HCT116 (cell line): ENCODE measurements at regions not wholly inside any gene's neighbourhood (a gene's known extent, or its start where the extent isn't known, plus 50 kb on each side); places are given as distances from the start of the nearest gene placed in this dataset.

Source experiments
- CEBPB ChIP-seq: IDR thresholded peaks from 2 replicates; pipeline ENCODE4 v1.6.1; 2012; ENCODE audit warnings: low read depth
- CTCF ChIP-seq, 3 experiments: fragments of 200-600 bp in 1 of 3; sonication (generic) in 1 of 3; IDR thresholded peaks in 2 of 3; conservative IDR thresholded peaks in 1 of 3; 2 replicates each; pipeline ENCODE4 v1.5.1; 2012 to 2017; ENCODE audit warnings: low read depth in 2 of 3, low read length in 2 of 3, antibody characterized with exemption in 1 of 3, borderline replicate concordance in 1 of 3, control low read depth in 1 of 3, mild to moderate bottlenecking in 1 of 3, mixed read lengths in 1 of 3, mixed run types in 1 of 3, moderate library complexity in 1 of 3; ENCODE audit not compliant: insufficient read depth in 1 of 3
- EZH2 ChIP-seq: fragments of 200-600 bp; sonication (generic); IDR thresholded peaks from 2 replicates; pipeline ENCODE4 v1.6.1; 2017; ENCODE audit warnings: antibody characterized with exemption, mixed run types
- MAX ChIP-seq: IDR thresholded peaks from 2 replicates; pipeline ENCODE4 v1.6.1; 2012
- POLR2A ChIP-seq: IDR thresholded peaks from 2 replicates; pipeline ENCODE4 v1.7.0; 2011; ENCODE audit warnings: borderline replicate concordance; ENCODE audit not compliant: insufficient read depth, insufficient read length; ENCODE audit errors: extremely low read depth
- RAD21 ChIP-seq: IDR thresholded peaks from 2 replicates; pipeline ENCODE4 v1.6.1; 2012; ENCODE audit warnings: low read depth, mild to moderate bottlenecking
- YY1 ChIP-seq: IDR thresholded peaks from 2 replicates; pipeline ENCODE4 v1.6.1; 2011; ENCODE audit warnings: low read length, low read depth, moderate library complexity, mild to moderate bottlenecking; ENCODE audit not compliant: insufficient replicate concordance; ENCODE audit errors: extremely low read depth

GRCh38 chr3:73188707-73189106, 127.2 kb downstream of the EBLN2 start:
- no peak for TF ChIP-seq YY1
- TF ChIP-seq CEBPB, result no peak
- no peak for TF ChIP-seq EZH2
- no peak for TF ChIP-seq POLR2A
- TF ChIP-seq CTCF (IDR thresholded peaks at IDR 0.05 in 2 of 3, conservative IDR thresholded peaks at IDR 0.05 in 1 of 3; ENCODE audit: borderline replicate concordance in 1 of 3, insufficient read depth in 1 of 3, low read depth in 2 of 3, low read length in 2 of 3), result no peak
- TF ChIP-seq MAX, result no peak
- TF ChIP-seq RAD21, result no peak
